ACC112 (cell line): ENCODE measurements at regions not wholly inside any gene's neighbourhood (a gene's known extent, or its start where the extent isn't known, plus 50 kb on each side); places are given as distances from the start of the nearest gene placed in this dataset.

Experiments
- H2AFZ ChIP-seq: fragments of 200-600 bp; sonication (generic); one replicate; pipeline ENCODE4 v1.6.0; 2017; ENCODE audit warnings: antibody characterized with exemption, low read length; ENCODE audit not compliant: unreplicated experiment
- H3K27ac ChIP-seq: fragments of 200-600 bp; sonication (generic); 2 replicates; pipeline ENCODE4 v1.5.1; 2014; ENCODE audit warnings: low read depth, mild to moderate bottlenecking, antibody characterized with exemption, low read length, moderate library complexity
- H3K27me3 ChIP-seq: fragments of 200-600 bp; sonication (generic); 2 replicates; pipeline ENCODE4 v1.6.1; 2014; ENCODE audit warnings: mild to moderate bottlenecking, antibody characterized with exemption, low read length, moderate library complexity, mixed read lengths; ENCODE audit not compliant: insufficient read depth
- H3K36me3 ChIP-seq: fragments of 200-600 bp; sonication (generic); 2 replicates; pipeline ENCODE4 v1.6.1; 2016; ENCODE audit warnings: mild to moderate bottlenecking, antibody characterized with exemption, low read length, moderate library complexity, mixed read lengths; ENCODE audit not compliant: insufficient read depth
- H3K4me1 ChIP-seq: fragments of 200-600 bp; sonication (generic); one replicate; pipeline ENCODE4 v1.6.1; 2016; ENCODE audit warnings: low read length, mixed read lengths; ENCODE audit not compliant: insufficient read depth, unreplicated experiment, control insufficient read depth
- H3K4me3 ChIP-seq: fragments of 200-600 bp; sonication (generic); 2 replicates; pipeline ENCODE4 v1.5.1; 2014; ENCODE audit warnings: mild to moderate bottlenecking, low read depth, low read length
- H3K79me2 ChIP-seq: fragments of 200-600 bp; sonication (generic); one replicate; pipeline ENCODE4 v1.6.0; 2016; ENCODE audit warnings: low read length; ENCODE audit not compliant: control insufficient read depth, unreplicated experiment, insufficient read depth

DNA sequence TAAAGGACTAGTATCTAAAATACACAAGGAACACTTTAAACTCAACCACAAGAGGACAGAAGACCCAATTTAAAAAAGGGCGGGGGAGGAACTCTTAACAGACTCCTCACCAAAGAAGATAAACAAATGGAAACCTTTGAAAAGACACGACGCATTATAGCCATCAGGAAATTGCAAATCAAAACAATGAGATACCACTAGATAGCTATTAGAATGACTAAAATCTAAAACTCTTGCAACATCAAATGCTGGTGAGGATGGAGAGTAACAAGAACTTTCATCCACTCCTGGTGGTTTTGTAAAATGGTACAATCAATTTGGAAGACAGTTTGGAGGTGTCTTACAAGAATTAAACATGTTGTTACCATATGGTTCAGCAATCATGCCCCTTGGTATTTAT, 708.2 kb downstream of the BRINP3 start:
- Histone ChIP-seq H3K27me3 (no peaks in the 10 kb centered on the region), H2AFZ (no peak overlapping the region)

GRCh38 chr1:189774721-189775287, 702.9 kb downstream of the BRINP3 start:
- H3K27ac ChIP-seq: no peak overlapping the region
- no peak overlapping the region for H2AFZ ChIP-seq
- H3K79me2 ChIP-seq: no peaks in the 10 kb centered on the region
- H3K4me3 ChIP-seq: no peak overlapping the region
- H3K4me1 ChIP-seq: no peaks in the 10 kb centered on the region
- H3K27me3 ChIP-seq: no peaks in the 10 kb centered on the region
- no peaks in the 10 kb centered on the region for H3K36me3 ChIP-seq

More for the DNA sequence above, 708.2 kb downstream of the BRINP3 start:
- no peak overlapping the region for H3K4me3 ChIP-seq
- no peak overlapping the region for H3K27ac ChIP-seq
- H3K36me3 ChIP-seq: no peaks in the 10 kb centered on the region
- no peaks in the 10 kb centered on the region for H3K79me2 ChIP-seq
- no peaks in the 10 kb centered on the region for H3K4me1 ChIP-seq

- H3K27me3 ChIP-seq: no peaks in the 10 kb centered on the region
- no peaks in the 10 kb centered on the region for H3K36me3 ChIP-seq
- no peak overlapping the region for H2AFZ ChIP-seq
- H3K4me1 ChIP-seq: no peaks in the 10 kb centered on the region
- no peak overlapping the region for H3K27ac ChIP-seq
- H3K4me3 ChIP-seq: no peak overlapping the region
- no peaks in the 10 kb centered on the region for H3K79me2 ChIP-seq
These were observed 702.3 kb downstream of the BRINP3 start for GRCh38 chr1:189775343-189775742.

- Histone ChIP-seq H3K4me3 (no peak overlapping the region), H3K79me2 (no peaks in the 10 kb centered on the region), H3K27ac (no peak overlapping the region), H3K27me3 (no peaks in the 10 kb centered on the region), H3K4me1 (no peaks in the 10 kb centered on the region), H3K36me3 (no peaks in the 10 kb centered on the region), H2AFZ (no peak overlapping the region)
These were observed 698.6 kb downstream of the BRINP3 start for GRCh38 chr1:189779034-189779433.

DNA sequence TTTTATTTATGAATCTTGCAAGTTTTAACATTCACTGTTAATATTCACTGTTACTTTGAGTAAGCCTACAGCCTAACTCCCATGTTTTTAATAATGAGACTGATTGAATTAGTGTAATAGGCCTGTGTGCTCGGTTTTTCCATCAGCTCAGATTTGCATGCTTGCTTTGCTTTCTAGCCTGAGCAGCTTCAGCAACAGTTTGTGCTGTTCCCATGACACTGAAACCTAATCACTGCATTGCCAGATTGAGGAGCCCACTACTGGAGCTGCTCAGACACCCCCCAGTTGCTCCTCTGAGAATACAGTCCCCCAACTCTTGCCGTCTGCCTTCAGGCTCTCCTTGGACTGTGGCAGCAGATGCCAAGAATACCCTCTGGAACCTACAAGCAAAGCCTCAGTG, 695.4 kb downstream of the BRINP3 start:
- Histone ChIP-seq H3K4me3 (no peak overlapping the region), H3K36me3 (no peaks in the 10 kb centered on the region), H3K79me2 (no peaks in the 10 kb centered on the region), H3K4me1 (no peaks in the 10 kb centered on the region), H3K27me3 (no peaks in the 10 kb centered on the region), H3K27ac (no peak overlapping the region), H2AFZ (no peak overlapping the region)

- Histone ChIP-seq H3K27ac (no peak overlapping the region), H3K79me2 (no peaks in the 10 kb centered on the region), H2AFZ (no peak overlapping the region), H3K36me3 (no peaks in the 10 kb centered on the region), H3K4me1 (no peaks in the 10 kb centered on the region), H3K27me3 (no peaks in the 10 kb centered on the region), H3K4me3 (no peak overlapping the region)
These were observed 694.2 kb downstream of the BRINP3 start for GRCh38 chr1:189783456-189783855.

DNA sequence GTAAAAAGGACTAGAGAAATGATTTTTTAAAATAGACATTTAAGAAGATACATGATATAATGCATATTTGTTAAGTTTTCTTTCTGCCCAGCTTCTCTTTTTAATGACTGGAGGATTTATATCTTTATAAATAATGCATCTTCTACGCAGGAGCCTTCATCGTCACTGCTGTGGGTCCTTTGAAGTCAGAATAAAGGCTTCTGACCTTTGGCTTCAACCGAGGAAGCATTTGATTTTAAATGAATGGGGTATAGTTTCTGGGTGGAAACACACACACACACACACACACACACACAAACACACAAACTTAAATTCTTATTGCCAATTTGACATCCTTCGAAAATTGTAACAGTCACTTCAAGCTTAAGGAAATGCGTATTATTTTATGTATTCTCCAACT, 690.9 kb downstream of the BRINP3 start:
- H2AFZ ChIP-seq: no peak overlapping the region
- no peaks in the 10 kb centered on the region for H3K79me2 ChIP-seq

GRCh38 chr1:189787201-189787600, 690.5 kb downstream of the BRINP3 start:
- H3K27ac ChIP-seq: no peak overlapping the region
- no peaks in the 10 kb centered on the region for H3K4me1 ChIP-seq
- H3K36me3 ChIP-seq: no peaks in the 10 kb centered on the region
- H3K4me3 ChIP-seq: no peak overlapping the region
- no peaks in the 10 kb centered on the region for H3K79me2 ChIP-seq
- H2AFZ ChIP-seq: no peak overlapping the region
- no peaks in the 10 kb centered on the region for H3K27me3 ChIP-seq

More for the DNA sequence above, 690.9 kb downstream of the BRINP3 start:
- Histone ChIP-seq H3K27me3 (no peaks in the 10 kb centered on the region), H3K36me3 (no peaks in the 10 kb centered on the region), H3K27ac (no peak overlapping the region), H3K4me3 (no peak overlapping the region), H3K4me1 (no peaks in the 10 kb centered on the region)

- no peak overlapping the region for H3K4me3 ChIP-seq
- no peaks in the 10 kb centered on the region for H3K36me3 ChIP-seq
- H3K4me1 ChIP-seq: no peaks in the 10 kb centered on the region
- no peak overlapping the region for H2AFZ ChIP-seq
- no peak overlapping the region for H3K27ac ChIP-seq
- no peaks in the 10 kb centered on the region for H3K79me2 ChIP-seq
- no peaks in the 10 kb centered on the region for H3K27me3 ChIP-seq
These were observed 687.3 kb downstream of the BRINP3 start for GRCh38 chr1:189790335-189790734.

DNA sequence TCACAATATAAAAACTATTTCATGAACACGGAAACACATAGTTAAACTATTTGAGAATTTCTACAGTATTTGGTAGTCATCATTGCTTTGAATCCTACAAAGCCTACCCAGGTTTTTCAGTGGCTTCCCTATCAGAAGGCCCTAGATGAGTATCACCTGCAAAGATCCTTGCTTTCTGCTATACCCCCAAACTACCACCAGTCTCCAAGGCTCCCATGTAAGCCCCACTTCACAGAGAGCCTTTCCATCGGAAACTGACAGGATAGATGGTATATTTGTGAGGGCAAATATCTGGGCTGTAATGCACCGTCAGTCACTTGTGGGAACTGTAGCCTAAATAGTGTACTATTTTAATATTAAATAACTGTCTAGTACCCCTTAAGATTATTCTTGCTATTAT, 674.3 kb downstream of the BRINP3 start:
- Histone ChIP-seq H3K36me3 (no peaks in the 10 kb centered on the region), H3K4me1 (no peaks in the 10 kb centered on the region), H3K27ac (no peak overlapping the region), H3K4me3 (no peak overlapping the region), H2AFZ (no peak overlapping the region), H3K79me2 (no peaks in the 10 kb centered on the region), H3K27me3 (no peaks in the 10 kb centered on the region)

DNA sequence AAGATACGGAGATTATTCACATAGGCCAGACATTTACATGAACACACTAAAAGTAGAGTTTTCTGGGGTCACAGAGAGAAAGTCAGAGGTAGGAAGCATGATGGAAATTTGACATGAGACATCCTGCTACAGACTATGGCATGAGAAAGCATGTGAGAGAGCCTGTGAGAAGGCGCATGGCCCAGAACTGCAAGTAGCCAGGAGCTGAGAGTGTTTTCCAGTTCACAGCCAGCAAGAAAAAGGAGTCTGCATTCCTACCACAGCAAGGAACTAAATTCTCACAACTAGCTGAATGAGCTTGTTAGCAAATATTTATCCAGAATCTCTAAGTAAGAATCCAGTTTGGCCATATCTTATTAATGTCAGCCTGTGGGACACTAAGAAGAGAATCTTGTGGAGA, 673.3 kb downstream of the BRINP3 start:
- Histone ChIP-seq H3K4me1 (no peaks in the 10 kb centered on the region), H3K27ac (no peak overlapping the region), H3K36me3 (no peaks in the 10 kb centered on the region), H3K79me2 (no peaks in the 10 kb centered on the region), H2AFZ (no peak overlapping the region), H3K4me3 (no peak overlapping the region), H3K27me3 (no peaks in the 10 kb centered on the region)
